Activated T-helper 1 cell treated with anti-CD3 and anti-CD28 coated beads, Interleukin-12 subunit alpha, Interleukin-12 subunit beta, Interleukin-2, Interleukin-4 antibody, amounts not matched to agents 30 ng/mL and 10 ng/mL and 1 ng/mL, durations not matched to agents 14 hours and 24 hours and 36 hours (primary cell): ENCODE measurements at regions not wholly inside any gene's neighbourhood (a gene's known extent, or its start where the extent isn't known, plus 50 kb on each side); places are given as distances from the start of the nearest gene placed in this dataset.
"Not testable (repeated sequence)": the region's sequence is repeated elsewhere in the genome, so short reads cannot be mapped to it uniquely, and the experiment has no call there.

ENCODE experiments used
- DNase-seq: peaks from one replicate; pipeline ENCODE4 v3.0.0; 2021; ENCODE audit warnings: low spot score
- H3K27ac Mint-ChIP-seq: one replicate; pipeline ENCODE4 v1.8.0; 2021; ENCODE audit warnings: mild to moderate bottlenecking, mixed read lengths
- H3K27me3 Mint-ChIP-seq: one replicate; pipeline ENCODE4 v1.8.0; 2022; ENCODE audit warnings: mild to moderate bottlenecking, moderate library complexity, mixed read lengths; ENCODE audit not compliant: insufficient read depth
- H3K36me3 Mint-ChIP-seq: one replicate; pipeline ENCODE4 v1.8.0; 2021; ENCODE audit warnings: low read depth, mixed read lengths
- H3K4me1 Mint-ChIP-seq: one replicate; pipeline ENCODE4 v1.8.0; 2021; ENCODE audit warnings: low read depth, mixed read lengths
- H3K4me3 Mint-ChIP-seq: one replicate; pipeline ENCODE4 v1.8.0; 2021; ENCODE audit warnings: mild to moderate bottlenecking, moderate library complexity, mixed read lengths
- H3K9me3 Mint-ChIP-seq: one replicate; pipeline ENCODE4 v1.8.0; 2021; ENCODE audit warnings: mixed read lengths
- intact Hi-C: fragments of 100-400 bp; cut with micrococcal nuclease; formaldehyde crosslinking; loops from one replicate; pipeline ENCODE4 v1.15.1; 2024

DNA sequence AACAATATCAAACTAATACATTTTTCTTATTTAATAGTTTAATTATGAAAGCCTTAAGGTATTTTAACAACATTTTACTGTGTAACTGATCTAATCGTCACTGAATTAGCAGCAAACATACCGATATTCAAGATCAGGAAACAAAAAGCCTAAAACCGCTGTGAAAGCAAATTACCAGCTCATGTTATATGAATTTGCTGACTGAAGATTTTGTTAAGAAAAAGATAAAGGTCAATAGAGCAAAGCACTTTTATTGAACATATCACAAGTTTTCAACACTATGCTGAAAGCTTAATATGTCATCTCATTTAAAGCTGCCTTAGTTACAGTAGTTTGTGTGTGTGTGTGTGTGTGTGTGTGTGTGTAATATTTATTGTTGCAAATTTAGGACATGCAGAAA lies 1634.9 kb upstream of the NUDT12 start:
- intact Hi-C loops = no loop called here
- no peaks in the 10 kb centered on the region for H3K36me3 Mint-ChIP-seq

DNA sequence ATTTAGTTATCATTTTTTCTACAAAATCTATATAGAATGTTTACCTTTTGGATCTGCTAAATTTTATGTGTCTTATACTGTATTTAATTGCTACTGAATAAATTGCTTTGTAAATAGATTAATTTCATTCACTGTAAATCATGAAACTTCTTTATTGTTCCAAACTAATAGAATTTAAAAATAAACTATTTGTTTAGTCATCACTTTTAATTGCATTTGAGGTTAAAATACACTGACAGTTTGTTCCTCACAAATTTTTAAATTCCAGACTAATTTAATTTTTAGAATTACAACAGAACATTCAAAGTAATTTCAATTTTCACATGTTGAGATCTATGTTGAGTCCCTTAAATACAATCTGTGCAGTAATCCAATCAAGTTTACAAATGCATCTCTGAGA lies 1633.2 kb upstream of the NUDT12 start:
- Mint-ChIP-seq H3K4me3 (no peak overlapping the region), H3K27ac (no peak overlapping the region), H3K4me1 (no peaks in the 10 kb centered on the region), H3K27me3 (no peaks in the 10 kb centered on the region), H3K9me3 (peaks cover 5% of the 10 kb centered on the region), H3K36me3 (no peaks in the 10 kb centered on the region)
- DNase-seq = no peak
- intact Hi-C loops = no loop called here

More for the DNA sequence above, 1634.9 kb upstream of the NUDT12 start:
- DNase-seq = no peak
- Mint-ChIP-seq H3K27ac (no peak overlapping the region), H3K4me3 (no peak overlapping the region), H3K27me3 (no peaks in the 10 kb centered on the region), H3K4me1 (no peaks in the 10 kb centered on the region), H3K9me3 (peaks cover 13% of the 10 kb centered on the region)

DNA sequence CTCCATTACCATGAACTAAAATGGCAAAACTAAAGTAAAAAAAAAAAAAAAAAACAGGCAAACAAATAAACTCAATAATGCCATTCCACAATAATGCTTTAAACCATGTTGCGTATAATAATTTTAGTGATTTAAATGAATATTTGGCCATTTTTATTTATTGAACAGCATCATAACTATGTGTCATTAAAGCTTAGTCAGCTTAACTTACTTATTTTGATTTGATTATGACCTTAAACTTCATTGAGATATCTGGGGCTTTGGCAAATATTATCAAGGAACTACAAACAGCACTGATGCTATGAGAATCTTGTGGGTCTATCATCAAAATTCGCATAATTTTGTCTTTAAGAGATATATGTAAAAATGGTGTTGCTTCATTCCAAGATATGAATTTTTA lies 1610.3 kb upstream of the NUDT12 start:
- Mint-ChIP-seq H3K27ac (no peak overlapping the region), H3K4me3 (no peak overlapping the region), H3K27me3 (no peaks in the 10 kb centered on the region), H3K9me3 (peaks cover 20% of the 10 kb centered on the region), H3K4me1 (no peaks in the 10 kb centered on the region), H3K36me3 (no peaks in the 10 kb centered on the region)
- intact Hi-C loops = no loop called here
- no peak for DNase-seq

DNA sequence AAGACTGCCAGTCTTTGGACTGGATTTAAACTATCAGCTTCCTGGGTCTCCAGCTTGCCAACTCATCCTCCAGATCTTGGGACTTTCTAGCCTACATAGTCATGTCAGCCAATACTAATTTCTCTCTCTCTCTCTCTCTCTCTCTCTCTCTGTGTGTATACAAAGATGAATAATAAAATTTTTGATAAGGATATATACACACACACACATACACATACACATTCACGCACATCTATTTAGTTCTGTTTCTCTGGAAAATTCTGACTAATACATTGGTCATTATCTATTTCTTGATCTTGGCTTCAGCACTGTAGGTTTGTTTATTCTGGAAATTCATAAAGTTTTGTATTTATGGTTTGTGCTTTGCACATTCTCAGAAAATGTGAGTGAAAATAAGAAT lies 1606.2 kb upstream of the NUDT12 start:
- Mint-ChIP-seq H3K4me3 (no peak overlapping the region), H3K27me3 (no peaks in the 10 kb centered on the region), H3K36me3 (no peaks in the 10 kb centered on the region), H3K4me1 (no peaks in the 10 kb centered on the region), H3K27ac (no peak overlapping the region), H3K9me3 (peaks cover 19% of the 10 kb centered on the region)
- no peak for DNase-seq
- intact Hi-C loops = no loop called here

DNA sequence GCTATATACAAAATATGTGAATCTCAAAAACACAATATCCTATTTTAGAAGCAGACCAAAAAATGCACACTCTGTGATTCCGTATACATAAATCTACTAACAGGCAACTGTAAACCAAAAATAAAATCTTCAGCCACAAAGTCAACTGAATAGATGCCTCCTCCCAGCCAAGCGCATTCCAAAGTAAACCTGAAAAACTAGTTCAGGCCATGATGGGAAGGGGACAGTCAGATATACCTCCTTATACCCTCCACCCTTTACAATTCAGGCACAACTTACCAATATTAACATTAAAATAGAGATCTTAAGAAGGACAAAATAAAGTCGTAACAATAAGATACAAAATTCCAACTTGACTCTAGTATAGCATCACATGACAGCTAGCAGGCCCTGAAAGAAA lies 1604.5 kb upstream of the NUDT12 start:
- H3K27ac Mint-ChIP-seq = no peak overlapping the region
- DNase-seq = no peak
- no peaks in the 10 kb centered on the region for H3K4me1 Mint-ChIP-seq
- intact Hi-C loops = no loop called here
- no peak overlapping the region for H3K4me3 Mint-ChIP-seq
- H3K36me3 Mint-ChIP-seq = no peaks in the 10 kb centered on the region
- peaks cover 16% of the 10 kb centered on the region for H3K9me3 Mint-ChIP-seq
- no peaks in the 10 kb centered on the region for H3K27me3 Mint-ChIP-seq

DNA sequence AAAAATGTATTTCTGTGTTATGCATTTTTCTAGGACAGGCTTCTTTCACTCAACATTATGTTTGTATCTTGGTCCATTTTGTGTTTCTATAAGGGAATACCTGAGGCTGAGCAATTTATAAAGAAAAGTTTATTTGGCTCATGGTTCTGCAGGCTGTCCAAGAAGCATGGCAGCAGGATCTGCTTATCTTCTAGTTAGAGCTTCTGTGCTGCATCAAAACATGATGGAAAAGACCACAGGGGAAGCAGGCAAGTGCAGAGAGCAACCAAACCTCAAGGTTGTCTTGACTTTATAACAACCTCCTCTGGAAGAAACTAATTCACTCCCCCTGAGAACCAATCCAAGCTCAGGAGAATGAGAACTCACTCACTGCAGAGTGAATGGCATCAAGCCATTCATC lies 1601.0 kb upstream of the NUDT12 start:
- no peaks in the 10 kb centered on the region for H3K27me3 Mint-ChIP-seq
- H3K4me1 Mint-ChIP-seq = no peaks in the 10 kb centered on the region
- H3K4me3 Mint-ChIP-seq = no peak overlapping the region
- H3K27ac Mint-ChIP-seq = no peak overlapping the region
- H3K36me3 Mint-ChIP-seq = no peaks in the 10 kb centered on the region
- intact Hi-C loops = no loop called here
- peaks cover 6% of the 10 kb centered on the region for H3K9me3 Mint-ChIP-seq
- no peak for DNase-seq

DNA sequence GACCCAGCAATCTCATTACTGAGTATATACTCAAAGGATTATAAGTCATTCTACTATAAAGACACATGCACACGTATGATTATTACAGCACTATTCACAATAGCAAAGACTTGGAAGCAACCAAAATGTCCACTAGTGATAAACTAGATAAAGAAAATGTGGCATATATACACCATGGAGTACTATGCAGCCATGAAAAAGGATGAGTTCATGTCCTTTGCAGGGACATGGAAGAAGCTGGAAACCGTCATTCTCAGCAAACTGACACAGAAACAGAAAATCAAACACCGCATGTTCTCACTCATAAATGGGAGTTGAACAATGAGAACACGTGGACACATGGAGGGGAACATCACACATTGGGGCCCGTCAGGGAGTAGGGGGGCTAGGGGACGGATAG lies 1600.0 kb upstream of the NUDT12 start:
- H3K4me3 Mint-ChIP-seq, intact Hi-C loops, H3K4me1 Mint-ChIP-seq, H3K9me3 Mint-ChIP-seq, H3K36me3 Mint-ChIP-seq, H3K27ac Mint-ChIP-seq, DNase-seq, H3K27me3 Mint-ChIP-seq: not testable (repeated sequence)

DNA sequence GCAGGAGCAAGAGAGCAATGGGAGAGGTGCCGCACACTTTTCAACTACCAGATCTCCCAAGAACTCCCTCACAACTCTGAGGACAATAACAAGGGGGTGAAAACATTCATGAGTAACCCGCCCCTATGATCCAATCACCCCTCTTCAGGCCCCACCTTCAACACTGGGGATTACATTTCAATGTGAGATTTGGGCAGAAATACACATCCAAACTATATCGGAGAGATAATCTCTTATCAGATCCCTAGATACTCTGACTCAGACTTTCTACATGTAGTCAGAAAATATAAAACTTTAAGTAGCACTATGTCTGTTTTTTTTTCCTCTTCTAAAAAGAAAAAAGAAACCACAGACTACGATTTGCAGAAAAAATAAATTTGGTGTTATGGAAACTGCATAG lies 1595.9 kb upstream of the NUDT12 start:
- no peak for DNase-seq
- intact Hi-C loops = no loop called here
- H3K27ac Mint-ChIP-seq = no peak overlapping the region

DNA sequence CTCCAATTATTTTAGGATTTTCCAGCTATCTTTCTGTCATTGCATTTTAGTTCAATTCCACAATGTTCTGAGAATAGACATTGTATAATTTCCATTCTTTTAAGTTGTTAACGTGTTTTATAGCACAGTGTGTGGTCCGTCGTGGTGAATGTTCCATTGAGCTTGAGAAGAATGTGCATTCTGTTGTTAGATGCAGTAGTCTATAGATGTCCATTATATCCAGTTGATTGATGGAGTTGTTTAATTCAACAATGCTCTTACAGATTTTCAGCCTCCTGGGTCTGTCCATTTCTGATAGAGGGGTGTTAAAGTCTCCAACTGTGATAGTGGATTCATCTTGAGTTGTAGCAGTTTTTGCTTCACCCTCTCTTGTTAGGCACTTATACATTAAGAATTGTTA lies 1587.7 kb upstream of the NUDT12 start:
- intact Hi-C loops = no loop called here
- no peak overlapping the region for H3K27ac Mint-ChIP-seq
- no peak for DNase-seq
- no peaks in the 10 kb centered on the region for H3K4me1 Mint-ChIP-seq
- H3K36me3 Mint-ChIP-seq = no peaks in the 10 kb centered on the region
- H3K4me3 Mint-ChIP-seq = no peak overlapping the region
- H3K27me3 Mint-ChIP-seq = no peaks in the 10 kb centered on the region
- peaks cover 12% of the 10 kb centered on the region for H3K9me3 Mint-ChIP-seq

More for the DNA sequence above, 1595.9 kb upstream of the NUDT12 start:
- Mint-ChIP-seq H3K36me3 (no peaks in the 10 kb centered on the region), H3K27me3 (no peaks in the 10 kb centered on the region), H3K4me1 (no peaks in the 10 kb centered on the region), H3K4me3 (no peak overlapping the region), H3K9me3 (peaks cover 11% of the 10 kb centered on the region)

DNA sequence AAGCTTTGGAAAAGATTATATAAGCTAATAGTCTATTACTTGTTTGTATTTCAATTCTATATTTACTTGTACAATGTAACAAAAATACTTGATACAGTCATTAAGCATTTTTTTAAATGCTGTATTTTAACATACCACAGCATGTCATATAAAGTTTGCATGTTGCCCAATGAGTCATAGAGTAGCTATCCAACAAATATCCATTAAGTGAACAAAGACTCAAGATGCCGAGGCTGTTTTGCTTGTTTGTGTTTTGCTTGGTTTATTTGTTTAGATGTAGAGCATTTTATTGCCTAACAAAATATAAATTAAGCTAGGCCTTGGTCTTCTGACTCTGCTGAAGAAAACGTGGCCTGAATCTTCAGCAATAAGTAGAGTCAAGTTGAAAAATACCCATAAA lies 1584.3 kb upstream of the NUDT12 start:
- Mint-ChIP-seq H3K4me1 (no peaks in the 10 kb centered on the region), H3K27ac (no peak overlapping the region), H3K27me3 (no peaks in the 10 kb centered on the region), H3K4me3 (no peak overlapping the region), H3K36me3 (no peaks in the 10 kb centered on the region), H3K9me3 (no peaks in the 10 kb centered on the region)
- no peak for DNase-seq
- intact Hi-C loops = no loop called here

DNA sequence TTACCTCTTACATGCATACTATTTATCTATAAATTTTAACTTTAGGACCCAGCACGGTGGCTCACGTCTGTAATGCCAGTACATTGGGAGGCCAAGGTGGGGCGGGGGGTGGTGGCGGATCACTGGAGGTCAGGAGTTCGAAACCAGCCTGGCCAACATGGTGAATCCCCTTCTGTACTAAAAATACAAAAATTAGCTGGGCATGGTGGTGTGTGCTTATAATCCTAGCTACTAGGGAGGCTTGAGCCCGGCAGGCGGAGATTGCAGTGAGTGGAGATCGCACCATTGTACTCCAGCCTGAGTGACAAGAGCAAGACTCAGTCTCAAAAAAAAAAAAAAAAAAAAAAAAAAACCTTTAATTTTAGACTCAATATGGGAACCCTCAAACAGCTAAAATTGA lies 1582.6 kb upstream of the NUDT12 start:
- H3K9me3 Mint-ChIP-seq = no peaks in the 10 kb centered on the region

DNA sequence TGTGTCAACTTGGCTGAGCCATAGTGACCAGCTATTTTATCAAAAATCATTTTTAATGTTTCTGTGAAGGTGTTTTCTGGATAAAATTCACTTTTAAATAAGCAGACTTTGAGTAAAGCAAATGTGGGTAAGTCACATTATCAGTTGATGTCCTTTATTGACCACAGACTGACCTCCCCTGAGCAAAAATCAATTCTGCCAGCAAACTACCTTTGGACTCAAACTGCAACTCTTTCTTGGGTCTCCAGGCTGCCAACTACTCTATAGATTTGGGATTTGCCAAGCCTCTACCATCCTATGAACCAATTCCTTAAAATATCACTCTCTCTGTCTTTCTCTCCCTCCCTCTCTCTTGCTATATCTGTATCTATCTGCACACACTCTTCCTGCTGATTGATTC lies 1571.7 kb upstream of the NUDT12 start:
- H3K27me3 Mint-ChIP-seq = no peaks in the 10 kb centered on the region
- no peaks in the 10 kb centered on the region for H3K4me1 Mint-ChIP-seq
- no peak for DNase-seq
- H3K36me3 Mint-ChIP-seq = no peaks in the 10 kb centered on the region
- no peak overlapping the region for H3K4me3 Mint-ChIP-seq
- peaks cover 15% of the 10 kb centered on the region for H3K9me3 Mint-ChIP-seq
- no peak overlapping the region for H3K27ac Mint-ChIP-seq
- intact Hi-C loops = no loop called here

More for the DNA sequence above, 1582.6 kb upstream of the NUDT12 start:
- Mint-ChIP-seq H3K27ac (no peak overlapping the region), H3K27me3 (no peaks in the 10 kb centered on the region), H3K4me3 (no peak overlapping the region), H3K36me3 (no peaks in the 10 kb centered on the region), H3K4me1 (no peaks in the 10 kb centered on the region)
- intact Hi-C loops = no loop called here
- DNase-seq = no peak

DNA sequence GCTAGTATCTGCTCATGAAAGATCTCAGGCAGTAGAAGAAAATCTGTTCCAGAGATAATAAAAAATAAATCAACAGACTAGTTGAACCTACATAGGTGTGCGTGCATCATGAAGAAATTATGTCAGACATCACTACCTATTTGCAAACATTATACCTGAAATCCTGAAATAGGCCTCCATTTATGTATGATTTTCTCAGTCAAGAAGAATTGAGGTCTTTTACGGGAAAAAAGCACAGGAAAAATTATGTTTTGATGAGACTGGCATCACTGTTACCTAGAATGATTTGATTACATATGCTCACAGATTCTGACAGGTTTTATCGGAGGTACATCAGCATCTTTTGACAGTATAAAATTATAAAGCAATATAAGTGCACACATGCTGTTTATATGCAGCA lies 1570.5 kb upstream of the NUDT12 start:
- Mint-ChIP-seq H3K9me3 (peaks cover 15% of the 10 kb centered on the region), H3K27me3 (no peaks in the 10 kb centered on the region), H3K27ac (no peak overlapping the region), H3K36me3 (no peaks in the 10 kb centered on the region), H3K4me3 (no peak overlapping the region), H3K4me1 (no peaks in the 10 kb centered on the region)
- intact Hi-C loops = no loop called here
- no peak for DNase-seq

DNA sequence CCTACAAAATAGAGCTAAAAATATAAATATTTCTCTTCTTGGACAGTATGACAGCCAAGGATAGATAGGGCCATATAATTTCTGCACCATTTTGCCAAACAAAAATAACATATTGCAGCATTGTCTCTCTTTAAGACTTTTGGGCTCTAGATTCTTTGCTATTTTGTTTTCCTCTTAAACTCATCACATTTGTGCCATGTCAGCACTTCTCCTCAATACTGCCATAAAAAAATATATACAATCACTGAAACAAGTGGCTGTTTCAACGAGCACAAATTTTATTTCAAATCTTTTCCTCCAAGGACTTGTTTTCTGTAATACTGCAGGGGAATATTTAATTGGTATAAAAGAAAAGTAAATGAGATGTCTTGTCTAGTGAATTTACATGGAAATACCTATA lies 1570.0 kb upstream of the NUDT12 start:
- no peaks in the 10 kb centered on the region for H3K36me3 Mint-ChIP-seq
- intact Hi-C loops = no loop called here
- H3K27me3 Mint-ChIP-seq = no peaks in the 10 kb centered on the region
- no peak overlapping the region for H3K4me3 Mint-ChIP-seq
- peaks cover 15% of the 10 kb centered on the region for H3K9me3 Mint-ChIP-seq
- H3K27ac Mint-ChIP-seq = no peak overlapping the region
- no peak for DNase-seq
- H3K4me1 Mint-ChIP-seq = no peaks in the 10 kb centered on the region
